ENCODE measurements at regions not wholly inside any gene's neighbourhood (a gene's known extent, or its start where the extent isn't known, plus 50 kb on each side); places are given as distances from the start of the nearest gene placed in this dataset.

DNA sequence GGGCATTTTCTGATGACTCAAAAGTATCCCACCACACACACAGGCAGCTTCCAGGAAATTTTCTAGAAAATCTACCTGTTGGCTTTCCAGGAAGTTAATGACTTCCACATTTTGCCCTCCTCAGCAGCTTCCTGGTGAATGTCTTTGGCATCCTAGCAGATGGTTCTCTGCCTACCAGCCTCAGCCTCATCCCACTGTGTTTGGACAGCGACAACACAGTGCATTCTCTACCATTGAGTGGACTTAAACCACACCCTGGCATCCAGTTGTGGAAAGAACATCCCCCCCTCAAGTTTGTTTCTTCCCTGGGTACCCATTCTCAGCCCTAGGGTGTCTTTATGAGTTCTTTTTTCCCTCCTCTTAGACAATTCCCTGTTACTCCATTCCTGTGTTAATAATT, 50.8 kb upstream of the GADL1 start:
- H3K14ac ChIP-seq (replicated peaks; ENCODE audit: low read depth, low read length), result no peak overlapping the region
- ChIA-PET CTCF (no interaction called here), POLR2A (ENCODE audit: unreplicated experiment) (no interaction called here)
- intact Hi-C loops (cut with micrococcal nuclease) (no loop called here), in situ Hi-C loops (cut with MboI; ENCODE audit: low sequenced_read_pairs) (no loop called here), dilution Hi-C loops (cut with HindIII; ENCODE audit: low sequenced_read_pairs, unreplicated experiment) (no loop called here)
- no peak overlapping the region for H2AK5ac ChIP-seq (ENCODE audit: low read depth, low read length)
- no peak overlapping the region for H3K23ac ChIP-seq (ENCODE audit: low read depth, low read length)
- H2BK120ac ChIP-seq (ENCODE audit: low read depth, low read length), result no peak overlapping the region
- H4K8ac ChIP-seq (ENCODE audit: low read depth in 2 of 2, low read length in 2 of 2), result no peak overlapping the region
- no peak overlapping the region for H3K4ac ChIP-seq (ENCODE audit: low read depth, low read length)
- no peak for ATAC-seq (ENCODE audit: low read depth)
- H4K5ac ChIP-seq (ENCODE audit: low read depth, low read length), result no peak overlapping the region
- no peak overlapping the region for H2BK5ac ChIP-seq (ENCODE audit: low read depth, low read length, poor library complexity, severe bottlenecking)
- H2BK20ac ChIP-seq (ENCODE audit: low read depth, low read length), result no peak overlapping the region
- BruUV-seq (replicated peaks), result no TSS peak
- WGBS, 2 experiments (ENCODE audit: extremely low coverage in 2 of 2, insufficient read length in 1 of 2), result no CpG with 5 or more reads among the region's 1 CpG
- H2AK9ac ChIP-seq (replicated peaks; ENCODE audit: low read depth, low read length, poor library complexity), result no peak overlapping the region
- H2AFZ ChIP-seq (replicated peaks; ENCODE audit: low read length, poor library complexity), result no peak overlapping the region
- H3K27ac ChIP-seq (ENCODE audit: insufficient read depth, low read length), result no peak overlapping the region
- H3K9me3 ChIP-seq (ENCODE audit: control insufficient read depth, insufficient read depth, low read length), result no peaks in the 10 kb centered on the region
- H3K9me1 ChIP-seq (ENCODE audit: insufficient read depth, low read length), result no peaks in the 10 kb centered on the region
- H3K56ac ChIP-seq (ENCODE audit: extremely low read depth, insufficient read depth, low read length), result no peak overlapping the region
- H4K20me1 ChIP-seq (ENCODE audit: insufficient read depth, low read length), result no peaks in the 10 kb centered on the region
- H2BK15ac ChIP-seq (ENCODE audit: low read depth, low read length), result no peak overlapping the region
- no peaks in the 10 kb centered on the region for H3K27me3 ChIP-seq (ENCODE audit: control insufficient read depth, insufficient read depth, low read length)
- TF ChIP-seq RFX5 (IDR thresholded peaks at IDR 0.05; ENCODE audit: low read depth, low read length) (no peak), RAD21 (IDR thresholded peaks at IDR 0.05; ENCODE audit: low read length) (no peak), CHD1 (IDR thresholded peaks at IDR 0.05; ENCODE audit: low read depth, low read length) (no peak), RCOR1 (IDR thresholded peaks at IDR 0.05; ENCODE audit: insufficient replicate concordance, low read length) (no peak), MAFK (IDR thresholded peaks at IDR 0.05; ENCODE audit: low read depth, low read length) (no peak), POLR2A (IDR thresholded peaks at IDR 0.05; ENCODE audit: low read depth, low read length) (no peak), CEBPB (IDR thresholded peaks at IDR 0.05; ENCODE audit: low read depth, low read length) (no peak)
- TF ChIP-seq, protein P1, sequence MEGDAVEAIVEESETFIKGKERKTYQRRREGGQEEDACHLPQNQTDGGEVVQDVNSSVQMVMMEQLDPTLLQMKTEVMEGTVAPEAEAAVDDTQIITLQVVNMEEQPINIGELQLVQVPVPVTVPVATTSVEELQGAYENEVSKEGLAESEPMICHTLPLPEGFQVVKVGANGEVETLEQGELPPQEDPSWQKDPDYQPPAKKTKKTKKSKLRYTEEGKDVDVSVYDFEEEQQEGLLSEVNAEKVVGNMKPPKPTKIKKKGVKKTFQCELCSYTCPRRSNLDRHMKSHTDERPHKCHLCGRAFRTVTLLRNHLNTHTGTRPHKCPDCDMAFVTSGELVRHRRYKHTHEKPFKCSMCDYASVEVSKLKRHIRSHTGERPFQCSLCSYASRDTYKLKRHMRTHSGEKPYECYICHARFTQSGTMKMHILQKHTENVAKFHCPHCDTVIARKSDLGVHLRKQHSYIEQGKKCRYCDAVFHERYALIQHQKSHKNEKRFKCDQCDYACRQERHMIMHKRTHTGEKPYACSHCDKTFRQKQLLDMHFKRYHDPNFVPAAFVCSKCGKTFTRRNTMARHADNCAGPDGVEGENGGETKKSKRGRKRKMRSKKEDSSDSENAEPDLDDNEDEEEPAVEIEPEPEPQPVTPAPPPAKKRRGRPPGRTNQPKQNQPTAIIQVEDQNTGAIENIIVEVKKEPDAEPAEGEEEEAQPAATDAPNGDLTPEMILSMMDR (conservative IDR thresholded peaks at IDR 0.05; ENCODE audit: low read depth, low read length), result no peak
- TF ChIP-seq, protein P2, sequence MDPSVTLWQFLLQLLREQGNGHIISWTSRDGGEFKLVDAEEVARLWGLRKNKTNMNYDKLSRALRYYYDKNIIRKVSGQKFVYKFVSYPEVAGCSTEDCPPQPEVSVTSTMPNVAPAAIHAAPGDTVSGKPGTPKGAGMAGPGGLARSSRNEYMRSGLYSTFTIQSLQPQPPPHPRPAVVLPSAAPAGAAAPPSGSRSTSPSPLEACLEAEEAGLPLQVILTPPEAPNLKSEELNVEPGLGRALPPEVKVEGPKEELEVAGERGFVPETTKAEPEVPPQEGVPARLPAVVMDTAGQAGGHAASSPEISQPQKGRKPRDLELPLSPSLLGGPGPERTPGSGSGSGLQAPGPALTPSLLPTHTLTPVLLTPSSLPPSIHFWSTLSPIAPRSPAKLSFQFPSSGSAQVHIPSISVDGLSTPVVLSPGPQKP (IDR thresholded peaks at IDR 0.05; ENCODE audit: borderline replicate concordance, low read depth, low read length), result no peak
- no peaks in the 10 kb centered on the region for H3K79me1 ChIP-seq (ENCODE audit: low read depth in 1 of 2, low read length in 2 of 2)
- no peaks in the 10 kb centered on the region for H3K36me3 ChIP-seq (ENCODE audit: control insufficient read depth, insufficient read depth, low read length)
- H4K91ac ChIP-seq (ENCODE audit: insufficient read depth, low read depth, low read length), result no peak overlapping the region
- DNase-seq, result no peak
- no peak overlapping the region for H3K9ac ChIP-seq (ENCODE audit: low read depth, low read length)
- H3K4me1 ChIP-seq (ENCODE audit: control insufficient read depth, insufficient read depth, low read length), result no peaks in the 10 kb centered on the region
- H3K18ac ChIP-seq (ENCODE audit: low read depth, low read length), result no peak overlapping the region
- no peak overlapping the region for H3K4me3 ChIP-seq (ENCODE audit: insufficient read depth, low read depth, low read length)
- no peak overlapping the region for H3K4me2 ChIP-seq (ENCODE audit: low read depth, low read length)

Measured in IMR-90 (cell line).